Activated B cell treated with CpG ODN at 0.5 μM for 24 hours (primary cell): ENCODE measurements at regions not wholly inside any gene's neighbourhood (a gene's known extent, or its start where the extent isn't known, plus 50 kb on each side); places are given as distances from the start of the nearest gene placed in this dataset.

Experiments
- ATAC-seq: fragments of 200-7000 bp; cut with Tn5 transposase; one replicate; pipeline ENCODE4 v1.10.0; 2021; ENCODE audit warnings: low read depth, mild to moderate bottlenecking, moderate library complexity
- CTCF ChIA-PET: fragments of 350-600 bp; sonication (Branson Sonifier 250); formaldehyde crosslinking; loops from one replicate; lab custom pipeline; 2021; ENCODE audit warnings: antibody characterized with exemption; lab: Charles Lee
- POLR2A ChIA-PET: fragments of 350-600 bp; sonication (Branson Sonifier 250); formaldehyde crosslinking; loops from one replicate; lab custom pipeline; 2021; ENCODE audit warnings: antibody characterized with exemption; lab: Charles Lee
- DNase-seq: peaks from one replicate; pipeline ENCODE4 v3.0.0; 2022
- H3K27ac Mint-ChIP-seq: one replicate; pipeline ENCODE4 v1.8.0; 2020; ENCODE audit warnings: mixed read lengths
- H3K27me3 Mint-ChIP-seq: one replicate; pipeline ENCODE4 v1.8.0; 2021; ENCODE audit warnings: mixed read lengths
- H3K36me3 Mint-ChIP-seq: one replicate; pipeline ENCODE4 v1.8.0; 2021; ENCODE audit warnings: low read depth, mixed read lengths
- H3K4me1 Mint-ChIP-seq: one replicate; pipeline ENCODE4 v1.8.0; 2021; ENCODE audit warnings: mixed read lengths
- H3K4me3 Mint-ChIP-seq: one replicate; pipeline ENCODE4 v1.8.0; 2020; ENCODE audit warnings: mild to moderate bottlenecking, mixed read lengths
- H3K9me3 Mint-ChIP-seq: one replicate; pipeline ENCODE4 v1.8.0; 2020; ENCODE audit warnings: mixed read lengths
- CTCF ChIP-seq: fragments of 200-600 bp; IDR thresholded peaks from one replicate; pipeline ENCODE4 v1.8.0; 2022; ENCODE audit warnings: antibody characterized with exemption, mild to moderate bottlenecking
- intact Hi-C: fragments of 100-400 bp; cut with micrococcal nuclease; formaldehyde crosslinking; loops from one replicate; pipeline ENCODE4 v1.15.1; 2024

- POLR2A ChIA-PET: no interaction called here
These were observed 1125.2 kb upstream of the FANCL start for GRCh38 chr2:59366288-59366687.

GRCh38 chr2:59354498-59354897 is 1113.4 kb upstream of the FANCL start:
- ATAC-seq: no peak
- Mint-ChIP-seq H3K4me1 (no peaks in the 10 kb centered on the region), H3K9me3 (peaks cover 2% of the 10 kb centered on the region), H3K27me3 (no peaks in the 10 kb centered on the region), H3K27ac (no peak overlapping the region), H3K36me3 (no peaks in the 10 kb centered on the region), H3K4me3 (no peak overlapping the region)
- DNase-seq: no peak
- TF ChIP-seq CTCF: no peak
- CTCF ChIA-PET: no interaction called here
- intact Hi-C loops: no loop called here
- POLR2A ChIA-PET: no interaction called here

More at GRCh38 chr2:59366288-59366687, 1125.2 kb upstream of the FANCL start:
- no peaks in the 10 kb centered on the region for H3K4me1 Mint-ChIP-seq
- H3K27ac Mint-ChIP-seq: no peak overlapping the region
- no peaks in the 10 kb centered on the region for H3K9me3 Mint-ChIP-seq
- ATAC-seq (no peak), DNase-seq (no peak)
- H3K27me3 Mint-ChIP-seq: no peaks in the 10 kb centered on the region
- H3K36me3 Mint-ChIP-seq: no peaks in the 10 kb centered on the region
- TF ChIP-seq CTCF: no peak
- intact Hi-C loops: no loop called here
- CTCF ChIA-PET: no interaction called here
- no peak overlapping the region for H3K4me3 Mint-ChIP-seq

- ChIA-PET POLR2A (no interaction called here), CTCF (no interaction called here)
- H3K4me1 Mint-ChIP-seq: no peaks in the 10 kb centered on the region
- no peaks in the 10 kb centered on the region for H3K36me3 Mint-ChIP-seq
- no peak for ATAC-seq
- TF ChIP-seq CTCF: no peak
- H3K4me3 Mint-ChIP-seq: no peak overlapping the region
- intact Hi-C loops: no loop called here
- peaks cover 2% of the 10 kb centered on the region for H3K9me3 Mint-ChIP-seq
- no peak overlapping the region for H3K27ac Mint-ChIP-seq
- no peaks in the 10 kb centered on the region for H3K27me3 Mint-ChIP-seq
- DNase-seq: no peak
These were observed 1112.3 kb upstream of the FANCL start for GRCh38 chr2:59353306-59353921.

GRCh38 chr2:59342166-59342565 is 1101.0 kb upstream of the FANCL start:
- Mint-ChIP-seq H3K27ac (no peak overlapping the region), H3K4me1 (no peaks in the 10 kb centered on the region), H3K27me3 (peaks cover 3% of the 10 kb centered on the region), H3K9me3 (no peaks in the 10 kb centered on the region), H3K4me3 (no peak overlapping the region), H3K36me3 (no peaks in the 10 kb centered on the region)
- no peak for ATAC-seq
- ChIA-PET CTCF (no interaction called here), POLR2A (no interaction called here)
- intact Hi-C loops: no loop called here
- no peak for TF ChIP-seq CTCF
- DNase-seq: no peak

- Mint-ChIP-seq H3K36me3 (no peaks in the 10 kb centered on the region), H3K27me3 (peaks cover 3% of the 10 kb centered on the region), H3K9me3 (no peaks in the 10 kb centered on the region), H3K4me3 (no peak overlapping the region), H3K27ac (no peak overlapping the region), H3K4me1 (no peaks in the 10 kb centered on the region)
- intact Hi-C loops: no loop called here
- no peak for TF ChIP-seq CTCF
- ChIA-PET POLR2A (interaction anchor here (0.6 kb wide), 1 partner anchor 332 kb away, joined by 6 read pairs; no protein-coding TSS in a partner anchor), CTCF (no interaction called here)
- ATAC-seq: no peak
- DNase-seq: no peak
These were observed 1098.7 kb upstream of the FANCL start for GRCh38 chr2:59339837-59340207.
